HepG2 (cell line): ENCODE measurements at regions not wholly inside any gene's neighbourhood (a gene's known extent, or its start where the extent isn't known, plus 50 kb on each side); places are given as distances from the start of the nearest gene placed in this dataset.

Experiments
- ATAC-seq: fragments of 200-7000 bp; cut with Tn5 transposase; 3 replicates; pipeline ENCODE4 v1.9.1; 2020; ENCODE audit warnings: mild to moderate bottlenecking, moderate library complexity
- BruUV-seq: library from RNA; stranded (reverse); fragments of 400-500 nt; replicated peaks from 2 replicates; lab custom pipeline; 2021; lab: Mats Ljungman, UMichigan
- CTCF ChIA-PET: fragments of 300-600 bp; formaldehyde crosslinking; extraction: SDS; loops from one replicate; lab custom pipeline; 2021; ENCODE audit warnings: low total read pairs, inconsistent platforms, low intra/inter-chr PET ratio; lab: Yijun Ruan, JAX
- POLR2A ChIA-PET: fragments of 350-600 bp; sonication (Branson Sonifier 250); formaldehyde crosslinking; loops from one replicate; lab custom pipeline; 2020; ENCODE audit warnings: antibody characterized with exemption, inconsistent platforms; lab: Yijun Ruan, JAX
- DNase-seq: peaks from one replicate; pipeline ENCODE4 v3.0.0-alpha.2; 2015; ENCODE audit warnings: low spot score
- FAIRE-seq: peaks from 3 replicates; lab custom pipeline; 2011; peaks lifted over from hg19 to GRCh38; lab: Jason Lieb, UNC
- H2AFZ ChIP-seq: one replicate; pipeline ENCODE4 v1.6.1; 2011; ENCODE audit warnings: low read length, inconsistent platforms
- H3K27ac ChIP-seq: fragments of 300-600 bp; 3 replicates; pipeline ENCODE4 v1.8.0; 2011; ENCODE audit warnings: mixed run types, mild to moderate bottlenecking, mixed read lengths, low read length, inconsistent platforms; ENCODE audit not compliant: insufficient read depth; ENCODE audit errors: extremely low read length
- H3K27me3 ChIP-seq, 2 experiments: fragments of 200-600 bp in 1 of 2; 2 replicates in 1 of 2; 3 replicates in 1 of 2; pipeline versions ENCODE4 v1.6.0 to v1.8.0; 2011; ENCODE audit warnings: low read length in 2 of 2, mild to moderate bottlenecking in 2 of 2, moderate library complexity in 2 of 2, inconsistent platforms in 1 of 2; ENCODE audit not compliant: insufficient read depth in 2 of 2, control insufficient read depth in 1 of 2
- H3K36me3 ChIP-seq, 2 experiments: fragments of 200-600 bp in 1 of 2; replicated peaks in 1 of 2; 2 replicates in 1 of 2; 3 replicates in 1 of 2; pipeline versions ENCODE4 v1.5.1 to v1.8.0; 2011; ENCODE audit warnings: low read length in 2 of 2, inconsistent platforms in 1 of 2; ENCODE audit not compliant: insufficient read depth in 2 of 2, control insufficient read depth in 1 of 2
- H3K4me1 ChIP-seq: 2 replicates; pipeline ENCODE4 v1.5.1; 2012; ENCODE audit warnings: low read length, inconsistent platforms; ENCODE audit not compliant: insufficient read depth
- H3K4me2 ChIP-seq: 2 replicates; pipeline ENCODE4 v1.6.0; 2011; ENCODE audit warnings: low read depth, low read length, inconsistent platforms
- H3K4me3 ChIP-seq, 3 experiments: fragments of 200-600 bp in 1 of 3; sonication (generic), shearing (Covaris generic) in 1 of 3; replicated peaks in 1 of 3; 2 replicates each; pipeline ENCODE4 v1.5.1; 2011 to 2016; ENCODE audit warnings: low read length in 3 of 3, inconsistent platforms in 2 of 3, low read depth in 2 of 3, mild to moderate bottlenecking in 2 of 3, control low read depth in 1 of 3, mixed read lengths in 1 of 3; ENCODE audit not compliant: insufficient read depth in 1 of 3
- H3K79me2 ChIP-seq: one replicate; pipeline ENCODE4 v1.6.1; 2011; ENCODE audit warnings: low read length, inconsistent platforms; ENCODE audit not compliant: insufficient read depth
- H3K9ac ChIP-seq: 2 replicates; pipeline ENCODE4 v1.6.0; 2011; ENCODE audit warnings: mild to moderate bottlenecking, low read depth, low read length, inconsistent platforms; ENCODE audit not compliant: insufficient read depth
- H3K9me3 ChIP-seq: 2 replicates; pipeline ENCODE4 v1.5.1; 2012; ENCODE audit warnings: mild to moderate bottlenecking, low read length
- H4K20me1 ChIP-seq: 2 replicates; pipeline ENCODE4 v1.6.0; 2011; ENCODE audit warnings: inconsistent platforms, mild to moderate bottlenecking, low read length, moderate library complexity; ENCODE audit not compliant: insufficient read depth
- ATF7 ChIP-seq, 2 experiments: fragments of 450-650 bp in 1 of 2; sonication (generic) in 1 of 2; formaldehyde crosslinking in 1 of 2; IDR thresholded peaks; 2 replicates each; pipeline versions ENCODE4 v1.4.0 to v1.6.1; 2016 to 2020; ENCODE audit warnings: antibody characterized with exemption in 1 of 2, mild to moderate bottlenecking in 1 of 2, missing genetic modification reagents in 1 of 2
- HCFC1 ChIP-seq: fragments of 150-350 bp; IDR thresholded peaks from 2 replicates; pipeline ENCODE4 v1.6.1; 2014; ENCODE audit warnings: low read depth, low read length
- HOXA9 ChIP-seq: sonication (generic); formaldehyde crosslinking; IDR thresholded peaks from 2 replicates; pipeline ENCODE4 v1.8.1; 2022; ENCODE audit warnings: missing genetic modification reagents, mild to moderate bottlenecking, moderate library complexity, borderline replicate concordance
- REL ChIP-seq: sonication (generic); formaldehyde crosslinking; conservative IDR thresholded peaks from 2 replicates; pipeline ENCODE4 v1.8.0; 2022; ENCODE audit warnings: mild to moderate bottlenecking, missing genetic modification reagents, moderate library complexity
- ZNF547 ChIP-seq: sonication (generic); formaldehyde crosslinking; IDR thresholded peaks from 2 replicates; pipeline ENCODE4 v1.5.1; 2020; ENCODE audit warnings: mild to moderate bottlenecking, missing genetic modification reagents
- ZNF891 ChIP-seq: sonication (generic); formaldehyde crosslinking; IDR thresholded peaks from 2 replicates; pipeline ENCODE4 v1.5.0; 2020; ENCODE audit warnings: mild to moderate bottlenecking, missing genetic modification reagents
- WGBS: methylation state at CpG from one replicate; pipeline ENCODE4 v1.1.6; 2017; ENCODE audit warnings: low lambda C conversion rate; 5-methylcytosine and 5-hydroxymethylcytosine counted together
- in situ Hi-C: cut with HindIII; loops from 2 replicates; pipeline ENCODE4 v1.10.0; 2017; ENCODE audit warnings: low pct_unique_long_range_greater_than_20kb; ENCODE audit not compliant: extremely low pct_ligation_motif_present
- intact Hi-C: fragments of 100-400 bp; cut with micrococcal nuclease; formaldehyde crosslinking; loops from one replicate; pipeline ENCODE4 v1.10.0; 2022; ENCODE audit not compliant: unreplicated experiment
- TF ChIP-seq, protein P1 (sequence below): sonication (generic); formaldehyde crosslinking; IDR thresholded peaks from 2 replicates; pipeline ENCODE4 v1.4.0; 2020; ENCODE audit warnings: missing genetic modification reagents, borderline replicate concordance

DNA sequence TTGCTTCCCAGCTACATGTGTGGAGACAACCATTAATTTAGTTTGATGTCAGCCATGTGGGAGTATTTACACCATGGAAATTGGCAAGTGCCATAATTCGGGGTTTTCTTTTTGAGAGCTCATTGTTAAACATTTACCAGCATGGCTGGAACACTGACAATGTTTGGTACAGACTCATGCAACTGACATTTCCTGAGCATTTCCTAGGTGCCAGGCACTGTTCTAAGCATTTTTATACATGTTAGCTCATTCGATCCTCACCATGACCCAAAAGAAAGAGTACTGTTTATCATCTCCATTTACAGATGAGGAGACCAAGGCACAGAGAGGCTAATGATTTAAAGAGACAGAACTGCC is 86.9 kb downstream of the FOXL1 start:
- peaks cover 25% of the 10 kb centered on the region for H3K4me1 ChIP-seq
- no peaks in the 10 kb centered on the region for H4K20me1 ChIP-seq
- peaks cover 6% of the 10 kb centered on the region; the same call in 1 of the 2 replicates for H3K9me3 ChIP-seq
- POLR2A ChIA-PET: interaction anchor here (1.3 to 1.7 kb wide), 3 partner anchors 10 to 35 kb away, joined by 3 to 5 read pairs (median 4); no protein-coding TSS in a partner anchor
- no peak for FAIRE-seq
- ATAC-seq: peak; percentile 26; the same call in 1 of the 3 replicates
- intact Hi-C loops (no loop called here), in situ Hi-C loops (no loop called here)
- H3K27me3 ChIP-seq: peaks cover 5 to 45% of the 10 kb centered on the region in 2 experiments; a peak in 3 of 5 replicates
- DNase-seq: peak; percentile 32
- H3K4me3 ChIP-seq: no peak overlapping the region
- H3K36me3 ChIP-seq: no peaks in the 10 kb centered on the region
- 14% methylated on average over 2 of the region's 2 CpGs for WGBS
- no peak overlapping the region for H3K27ac ChIP-seq
- TF ChIP-seq ZNF547 (CRISPR knock-in tag) (no peak), ATF7 (IDR thresholded peaks at IDR 0.05) (no peak), ATF7 (CRISPR knock-in tag; IDR thresholded peaks at IDR 0.05) (no peak), ZNF891 (CRISPR knock-in tag) (no peak), REL (no peak), HCFC1 (no peak), HOXA9 (CRISPR knock-in tag) (no peak)
- TF ChIP-seq, protein P1, sequence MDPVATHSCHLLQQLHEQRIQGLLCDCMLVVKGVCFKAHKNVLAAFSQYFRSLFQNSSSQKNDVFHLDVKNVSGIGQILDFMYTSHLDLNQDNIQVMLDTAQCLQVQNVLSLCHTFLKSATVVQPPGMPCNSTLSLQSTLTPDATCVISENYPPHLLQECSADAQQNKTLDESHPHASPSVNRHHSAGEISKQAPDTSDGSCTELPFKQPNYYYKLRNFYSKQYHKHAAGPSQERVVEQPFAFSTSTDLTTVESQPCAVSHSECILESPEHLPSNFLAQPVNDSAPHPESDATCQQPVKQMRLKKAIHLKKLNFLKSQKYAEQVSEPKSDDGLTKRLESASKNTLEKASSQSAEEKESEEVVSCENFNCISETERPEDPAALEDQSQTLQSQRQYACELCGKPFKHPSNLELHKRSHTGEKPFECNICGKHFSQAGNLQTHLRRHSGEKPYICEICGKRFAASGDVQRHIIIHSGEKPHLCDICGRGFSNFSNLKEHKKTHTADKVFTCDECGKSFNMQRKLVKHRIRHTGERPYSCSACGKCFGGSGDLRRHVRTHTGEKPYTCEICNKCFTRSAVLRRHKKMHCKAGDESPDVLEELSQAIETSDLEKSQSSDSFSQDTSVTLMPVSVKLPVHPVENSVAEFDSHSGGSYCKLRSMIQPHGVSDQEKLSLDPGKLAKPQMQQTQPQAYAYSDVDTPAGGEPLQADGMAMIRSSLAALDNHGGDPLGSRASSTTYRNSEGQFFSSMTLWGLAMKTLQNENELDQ (CRISPR knock-in tag): no peak
- peak overlapping the region; percentile 40; the same call in 1 of the 2 replicates for H3K4me2 ChIP-seq
- H3K79me2 ChIP-seq: no peaks in the 10 kb centered on the region
- no peak overlapping the region for H3K9ac ChIP-seq
- CTCF ChIA-PET: no interaction called here
- BruUV-seq: no TSS peak
- no peak overlapping the region for H2AFZ ChIP-seq
